Activated CD4-positive, alpha-beta T cell treated with anti-CD3 and anti-CD28 coated beads for 36 hours (primary cell): ENCODE measurements at regions not wholly inside any gene's neighbourhood (a gene's known extent, or its start where the extent isn't known, plus 50 kb on each side); places are given as distances from the start of the nearest gene placed in this dataset.

ENCODE experiments used
- ATAC-seq: fragments of 200-7000 bp; cut with Tn5 transposase; one replicate; pipeline ENCODE4 v1.10.0; 2021; ENCODE audit warnings: mild to moderate bottlenecking, moderate library complexity
- CTCF ChIA-PET: fragments of 350-600 bp; sonication (Branson Sonifier 250); formaldehyde crosslinking; loops from one replicate; lab custom pipeline; 2021; ENCODE audit warnings: antibody characterized with exemption; lab: Charles Lee
- POLR2A ChIA-PET: fragments of 350-600 bp; sonication (Branson Sonifier 250); formaldehyde crosslinking; loops from one replicate; lab custom pipeline; 2021; ENCODE audit warnings: antibody characterized with exemption, inconsistent platforms; lab: Charles Lee
- DNase-seq: peaks from one replicate; pipeline ENCODE4 v3.0.0-alpha.2; 2020
- H3K27ac Mint-ChIP-seq: one replicate; pipeline ENCODE4 v1.8.0; 2021; ENCODE audit warnings: mixed read lengths
- H3K27me3 Mint-ChIP-seq: one replicate; pipeline ENCODE4 v1.8.0; 2021; ENCODE audit warnings: mixed read lengths
- H3K36me3 Mint-ChIP-seq: one replicate; pipeline ENCODE4 v1.8.0; 2021; ENCODE audit warnings: low read depth, mixed read lengths
- H3K4me1 Mint-ChIP-seq: one replicate; pipeline ENCODE4 v1.8.0; 2021; ENCODE audit warnings: mixed read lengths
- H3K4me3 Mint-ChIP-seq: one replicate; pipeline ENCODE4 v1.8.0; 2021; ENCODE audit warnings: mild to moderate bottlenecking, moderate library complexity, mixed read lengths
- H3K9me3 Mint-ChIP-seq: one replicate; pipeline ENCODE4 v1.8.0; 2021; ENCODE audit warnings: low read depth, mixed read lengths
- intact Hi-C, 2 experiments: fragments of 100-400 bp; cut with DNase I in 1 of 2; cut with micrococcal nuclease in 1 of 2; formaldehyde crosslinking; loops; one replicate each; pipeline versions ENCODE4 v1.14.2 to v1.15.1; 2022 to 2024; cut with DNase I, micrococcal nuclease

DNA sequence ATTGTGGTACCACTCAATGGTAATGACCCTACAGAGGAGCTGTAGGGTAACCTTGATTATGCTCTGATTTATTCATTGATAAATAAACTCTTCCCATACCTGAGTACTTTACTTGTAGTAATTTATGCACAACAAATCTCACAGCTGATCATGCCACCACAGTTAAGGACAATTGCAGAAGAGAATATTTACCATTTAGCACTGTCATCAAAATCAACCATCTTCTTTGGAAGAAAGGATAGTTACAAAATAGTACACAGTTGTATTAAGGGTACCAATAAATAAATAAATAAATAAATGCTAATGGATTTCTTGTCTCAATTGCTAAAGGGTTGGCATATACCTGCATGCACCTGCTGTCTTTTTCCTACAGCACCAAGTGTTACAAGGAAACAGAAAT lies 97.6 kb upstream of the PDE1C start:
- ATAC-seq (no peak), DNase-seq (no peak)
- Mint-ChIP-seq H3K4me1 (no peaks in the 10 kb centered on the region), H3K27ac (no peak overlapping the region), H3K27me3 (no peaks in the 10 kb centered on the region), H3K9me3 (no peaks in the 10 kb centered on the region), H3K36me3 (no peaks in the 10 kb centered on the region), H3K4me3 (no peak overlapping the region)
- CTCF ChIA-PET, result no interaction called here
- POLR2A ChIA-PET, result no interaction called here
- intact Hi-C loops, result no loop called here

DNA sequence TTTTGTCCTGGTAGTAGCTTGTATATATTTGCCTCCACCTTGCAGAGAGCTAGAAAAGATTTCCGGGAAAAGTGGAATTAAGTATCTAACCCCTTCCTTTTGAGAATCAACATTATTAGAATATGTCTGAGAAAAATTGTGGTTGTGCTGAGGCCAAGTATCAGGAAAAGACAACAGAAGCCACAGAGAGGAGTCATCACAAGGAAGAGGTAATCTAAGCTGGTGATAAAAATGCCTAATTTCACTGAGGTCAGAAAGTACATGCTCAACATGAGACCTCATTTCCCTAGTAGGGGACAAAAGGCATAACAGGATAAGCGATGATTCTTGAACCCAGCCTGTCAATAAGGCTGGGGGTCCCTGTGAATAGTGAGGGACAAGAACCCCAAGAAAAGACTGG lies 97.0 kb upstream of the PDE1C start:
- DNase-seq (no peak), ATAC-seq (no peak)
- ChIA-PET CTCF (interaction anchor here (1.8 kb wide), 1 partner anchor 19 kb away, joined by 3 read pairs; no protein-coding TSS in a partner anchor), POLR2A (no interaction called here)
- Mint-ChIP-seq H3K36me3 (no peaks in the 10 kb centered on the region), H3K4me3 (no peak overlapping the region), H3K4me1 (no peaks in the 10 kb centered on the region), H3K9me3 (no peaks in the 10 kb centered on the region), H3K27ac (no peak overlapping the region), H3K27me3 (no peaks in the 10 kb centered on the region)
- intact Hi-C loops, result no loop called here

DNA sequence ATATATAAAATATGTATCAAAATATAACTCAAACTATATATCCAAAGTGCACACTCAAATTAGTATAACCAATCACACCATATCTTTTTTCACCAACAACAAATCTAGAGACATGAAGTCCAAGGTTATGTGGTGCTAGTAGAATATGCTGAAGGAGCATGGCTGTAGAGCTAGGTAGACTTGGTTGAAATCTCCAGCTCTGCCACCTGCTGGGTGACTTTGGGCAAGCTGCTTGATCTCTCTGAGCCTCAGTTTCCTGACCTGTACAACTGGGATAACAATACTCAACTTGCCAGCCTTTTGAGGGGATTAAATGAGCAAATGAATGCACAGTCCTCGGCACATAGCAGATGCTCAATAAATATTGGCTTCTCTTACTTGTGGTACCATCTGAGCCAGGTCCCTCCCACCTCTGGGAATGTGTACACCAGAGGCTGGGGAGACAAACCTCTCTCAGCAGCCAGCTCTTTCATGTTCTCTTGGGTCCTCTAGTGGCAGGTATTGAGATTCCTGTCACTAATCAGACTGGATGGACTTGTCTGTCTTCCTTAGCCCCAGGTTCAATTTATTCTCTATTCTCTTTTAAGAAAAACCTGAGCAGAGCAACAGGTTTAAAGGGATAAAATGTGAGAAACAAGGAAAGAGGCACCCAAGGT lies 94.3 kb upstream of the PDE1C start:
- ChIA-PET CTCF (interaction anchor here (0.6 kb wide), 1 partner anchor 178 kb away, joined by 3 read pairs; no protein-coding TSS in a partner anchor), POLR2A (no interaction called here)
- ATAC-seq (no peak), DNase-seq (no peak)
- Mint-ChIP-seq H3K27me3 (no peaks in the 10 kb centered on the region), H3K4me1 (no peaks in the 10 kb centered on the region), H3K27ac (no peak overlapping the region), H3K4me3 (no peak overlapping the region), H3K9me3 (no peaks in the 10 kb centered on the region), H3K36me3 (no peaks in the 10 kb centered on the region)
- intact Hi-C loops, result loop anchor here in 1 of 2 experiments (5.0 kb wide), 1 partner anchor 1653 kb away; no protein-coding TSS in a partner anchor

DNA sequence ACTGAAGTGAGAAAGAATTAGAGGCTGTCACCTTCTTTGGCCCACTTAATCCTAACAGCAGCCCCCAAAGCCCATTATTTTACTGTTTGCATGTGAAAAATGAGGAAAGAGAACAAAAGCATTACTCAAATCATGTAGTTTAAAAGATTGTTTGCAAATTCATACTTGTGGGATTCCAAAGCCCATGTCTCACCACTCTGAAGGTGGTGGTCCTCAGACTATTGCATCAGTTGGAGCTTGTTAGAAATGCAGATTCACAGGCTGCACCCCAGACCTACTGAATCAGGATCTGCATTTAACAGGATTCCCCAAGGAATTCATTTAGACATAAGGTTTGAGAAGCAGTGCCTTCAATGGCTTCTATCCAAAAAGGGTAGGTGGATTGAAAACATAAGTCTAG lies 93.7 kb upstream of the PDE1C start:
- Mint-ChIP-seq H3K9me3 (no peaks in the 10 kb centered on the region), H3K4me3 (no peak overlapping the region), H3K36me3 (no peaks in the 10 kb centered on the region), H3K27ac (no peak overlapping the region), H3K4me1 (no peaks in the 10 kb centered on the region), H3K27me3 (no peaks in the 10 kb centered on the region)
- ATAC-seq (no peak), DNase-seq (no peak)
- ChIA-PET CTCF (interaction anchor here (0.6 kb wide), 1 partner anchor 178 kb away, joined by 3 read pairs; no protein-coding TSS in a partner anchor), POLR2A (no interaction called here)
- intact Hi-C loops, result loop anchor here in 1 of 2 experiments (5.0 kb wide), 1 partner anchor 1653 kb away; no protein-coding TSS in a partner anchor

DNA sequence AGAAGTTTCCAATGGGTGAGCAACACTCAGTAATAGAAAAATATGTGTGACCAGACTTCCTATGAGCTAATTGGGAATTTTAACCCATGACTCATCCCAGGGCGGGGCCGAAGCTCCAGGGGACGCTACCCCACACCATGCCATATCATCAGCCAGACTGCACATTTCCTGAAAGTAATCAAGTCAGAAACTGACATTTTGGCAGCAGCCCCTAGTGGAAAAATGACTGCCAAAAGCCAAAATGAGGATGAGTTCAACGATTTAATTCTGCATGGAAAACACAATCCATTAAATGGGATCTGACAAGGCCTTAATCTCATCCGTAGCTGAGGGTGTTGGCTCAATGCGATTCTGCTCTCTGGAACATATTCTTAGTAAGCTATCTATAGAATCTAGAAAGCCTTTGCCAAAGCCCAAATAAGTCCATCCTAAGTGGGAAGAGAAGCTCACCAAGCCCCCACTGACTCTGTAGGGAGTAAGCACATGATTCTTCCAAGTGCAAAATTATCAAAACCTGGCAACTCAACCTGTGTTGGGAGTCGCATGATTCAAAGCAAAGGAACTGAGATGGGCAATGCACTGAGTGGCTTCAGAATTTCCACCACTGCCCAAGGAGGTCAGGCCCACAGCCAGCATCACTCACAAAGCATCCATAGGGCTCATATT lies 93.1 kb upstream of the PDE1C start:
- ChIA-PET POLR2A (no interaction called here), CTCF (no interaction called here)
- no peaks in the 10 kb centered on the region for H3K9me3 Mint-ChIP-seq
- ATAC-seq (no peak), DNase-seq (no peak)
- H3K27ac Mint-ChIP-seq, result no peak overlapping the region
- H3K36me3 Mint-ChIP-seq, result no peaks in the 10 kb centered on the region
- H3K4me3 Mint-ChIP-seq, result no peak overlapping the region
- no peaks in the 10 kb centered on the region for H3K4me1 Mint-ChIP-seq
- intact Hi-C loops, result loop anchor here in 1 of 2 experiments (5.0 kb wide), 1 partner anchor 1654 kb away; no protein-coding TSS in a partner anchor
- no peaks in the 10 kb centered on the region for H3K27me3 Mint-ChIP-seq

DNA sequence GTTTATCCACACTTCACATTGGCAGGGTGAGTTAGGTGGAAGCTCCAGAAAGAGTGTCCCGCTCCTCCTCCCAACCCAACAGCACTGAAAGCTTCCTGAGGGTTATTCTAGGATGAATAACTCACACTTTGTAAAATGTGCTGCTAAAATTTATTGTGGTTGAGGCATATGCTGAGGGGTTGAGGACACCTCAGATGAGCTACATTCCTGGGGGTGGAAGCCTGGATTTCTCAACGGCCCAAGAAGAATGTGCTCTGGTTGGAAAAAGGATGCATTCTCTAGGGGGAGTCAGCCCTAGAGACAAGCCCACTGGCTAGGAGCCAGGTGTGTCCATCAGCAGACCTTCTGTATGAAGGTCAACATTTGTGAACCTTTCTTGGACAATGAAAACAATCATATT lies 91.5 kb upstream of the PDE1C start:
- H3K27ac Mint-ChIP-seq, result no peak overlapping the region
- H3K4me3 Mint-ChIP-seq, result no peak overlapping the region
- no peaks in the 10 kb centered on the region for H3K4me1 Mint-ChIP-seq
- H3K36me3 Mint-ChIP-seq, result no peaks in the 10 kb centered on the region
- intact Hi-C loops, result loop anchor here in 1 of 2 experiments (5.0 kb wide), 1 partner anchor 1656 kb away; no protein-coding TSS in a partner anchor
- ChIA-PET POLR2A (no interaction called here), CTCF (no interaction called here)
- H3K27me3 Mint-ChIP-seq, result no peaks in the 10 kb centered on the region
- H3K9me3 Mint-ChIP-seq, result no peaks in the 10 kb centered on the region
- ATAC-seq, result no peak
- no peak for DNase-seq

DNA sequence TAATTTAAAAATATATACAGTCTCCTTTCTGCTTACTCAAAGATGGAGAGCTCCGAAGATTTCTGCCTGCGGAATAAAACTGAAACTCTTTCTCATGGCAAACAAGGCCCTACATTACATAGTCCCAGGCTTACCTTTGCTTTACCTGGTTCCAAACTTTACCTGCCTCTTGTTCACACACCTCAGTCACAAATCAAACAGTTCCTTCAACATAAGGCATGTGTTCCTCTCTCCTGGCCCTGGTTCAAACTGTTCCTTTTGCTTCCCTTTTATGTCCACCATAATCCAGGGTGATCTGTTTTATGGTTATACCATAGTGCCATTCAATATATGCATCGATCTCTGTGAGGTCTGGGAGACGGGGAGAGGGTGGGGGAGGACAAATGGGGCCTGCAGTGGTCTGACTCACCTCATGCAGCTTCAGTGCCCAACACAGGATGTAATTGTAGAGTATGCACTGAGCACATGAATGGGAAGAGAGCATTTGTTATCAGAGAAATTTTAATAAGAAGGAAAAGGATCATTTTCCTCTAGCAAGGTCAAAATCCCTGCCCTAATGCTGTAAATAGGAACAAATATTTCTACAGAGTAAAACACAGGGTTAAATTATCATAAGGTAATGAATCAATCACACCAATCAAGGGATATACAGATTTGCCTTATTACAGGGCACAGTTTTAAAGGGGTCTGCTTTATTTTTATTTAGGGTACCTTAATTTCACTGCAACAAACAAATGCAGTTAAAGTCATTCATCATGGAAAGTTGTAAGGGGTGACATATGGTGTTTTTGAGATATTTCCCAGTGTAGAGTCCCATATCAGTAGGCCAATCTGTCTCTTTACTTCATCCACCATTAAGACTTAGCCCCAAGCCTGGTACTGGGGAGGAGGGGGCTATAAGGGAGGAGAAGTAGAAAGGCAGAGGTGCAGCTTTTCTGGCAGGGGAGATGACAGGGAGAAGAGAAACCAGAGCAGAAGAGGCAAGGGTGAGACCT lies 88.8 kb upstream of the PDE1C start:
- CTCF ChIA-PET, result interaction anchor here (0.6 kb wide), 2 partner anchors 237 to 426 kb away, joined by 3 read pairs; no protein-coding TSS in a partner anchor
- ATAC-seq (no peak), DNase-seq (no peak)
- intact Hi-C loops, result no loop called here
- peaks cover 2% of the 10 kb centered on the region for H3K27me3 Mint-ChIP-seq
- no peaks in the 10 kb centered on the region for H3K4me1 Mint-ChIP-seq
- POLR2A ChIA-PET, result no interaction called here
- H3K9me3 Mint-ChIP-seq, result no peaks in the 10 kb centered on the region
- no peaks in the 10 kb centered on the region for H3K36me3 Mint-ChIP-seq
- H3K27ac Mint-ChIP-seq, result no peak overlapping the region
- H3K4me3 Mint-ChIP-seq, result no peak overlapping the region

DNA sequence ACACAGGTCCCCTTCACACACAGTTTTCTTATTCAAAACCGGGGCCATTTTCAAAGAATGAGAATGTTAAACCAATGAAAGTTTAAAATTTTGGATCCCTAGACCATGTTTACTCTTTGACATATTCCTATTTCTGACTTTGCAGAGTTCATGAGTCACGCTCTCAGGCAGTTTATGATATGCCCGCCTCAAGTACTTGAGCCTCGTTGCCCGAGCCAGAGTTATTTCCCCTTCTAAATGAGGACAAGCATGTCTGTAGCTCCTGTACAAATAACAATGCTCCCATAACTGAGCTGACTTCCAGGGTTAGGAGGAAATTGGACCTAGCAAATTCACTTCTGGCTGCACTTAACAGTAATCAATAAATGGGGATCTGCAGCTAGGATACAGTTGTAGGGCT lies 87.9 kb upstream of the PDE1C start:
- H3K4me3 Mint-ChIP-seq, result no peak overlapping the region
- no peak for ATAC-seq
- no peaks in the 10 kb centered on the region for H3K4me1 Mint-ChIP-seq
- H3K27ac Mint-ChIP-seq, result no peak overlapping the region
- peaks cover 2% of the 10 kb centered on the region for H3K27me3 Mint-ChIP-seq
- ChIA-PET CTCF (no interaction called here), POLR2A (no interaction called here)
- H3K36me3 Mint-ChIP-seq, result no peaks in the 10 kb centered on the region
- intact Hi-C loops, result no loop called here
- no peaks in the 10 kb centered on the region for H3K9me3 Mint-ChIP-seq
- no peak for DNase-seq

DNA sequence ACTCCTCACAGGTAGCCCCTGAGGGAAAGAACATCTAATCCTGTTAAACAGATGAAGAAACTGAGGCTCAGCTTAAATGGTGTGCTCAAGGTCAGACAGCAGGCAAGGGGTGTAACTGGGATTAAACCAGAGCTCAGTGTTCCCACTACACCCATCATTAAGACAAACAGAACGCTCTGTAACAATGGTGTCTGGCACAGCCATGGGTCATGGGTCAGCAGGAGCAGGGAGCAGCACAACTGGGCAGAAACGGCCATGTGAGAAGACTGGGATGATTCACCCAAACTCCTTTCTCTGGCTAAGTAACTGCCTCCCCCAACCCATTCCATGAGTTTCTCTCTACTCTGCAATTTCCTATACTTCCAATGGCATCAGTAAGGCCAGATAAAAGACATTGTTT lies 85.5 kb upstream of the PDE1C start:
- no peaks in the 10 kb centered on the region for H3K9me3 Mint-ChIP-seq
- H3K27me3 Mint-ChIP-seq, result peaks cover 2% of the 10 kb centered on the region

DNA sequence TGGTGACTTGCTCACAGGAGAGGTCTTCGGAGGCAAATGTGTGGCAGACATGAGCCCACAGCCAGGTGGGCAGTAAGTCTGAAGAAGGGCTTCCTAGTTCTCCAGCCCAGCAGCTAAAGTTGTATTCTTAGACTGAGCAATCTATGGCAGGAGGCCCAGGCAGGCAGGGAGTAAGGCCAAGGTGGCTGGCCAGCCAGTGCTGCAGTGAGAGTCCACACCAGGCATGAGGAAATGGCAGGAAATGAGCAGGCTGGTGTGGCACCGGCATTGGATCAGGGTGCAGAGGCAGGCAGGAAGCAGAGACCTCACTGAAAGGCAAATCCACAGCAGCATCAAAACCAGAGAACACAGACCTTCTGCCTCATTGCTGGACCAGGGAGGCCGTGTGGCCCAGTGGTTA lies 84.6 kb upstream of the PDE1C start:
- ChIA-PET POLR2A (no interaction called here), CTCF (no interaction called here)
- Mint-ChIP-seq H3K27ac (no peak overlapping the region), H3K27me3 (peaks cover 2% of the 10 kb centered on the region), H3K9me3 (no peaks in the 10 kb centered on the region), H3K36me3 (no peaks in the 10 kb centered on the region), H3K4me1 (no peaks in the 10 kb centered on the region), H3K4me3 (no peak overlapping the region)
- intact Hi-C loops, result no loop called here
- no peak for DNase-seq
- no peak for ATAC-seq

More for the DNA sequence above, 85.5 kb upstream of the PDE1C start:
- ATAC-seq (no peak), DNase-seq (no peak)
- Mint-ChIP-seq H3K27ac (no peak overlapping the region), H3K4me1 (no peaks in the 10 kb centered on the region), H3K36me3 (no peaks in the 10 kb centered on the region), H3K4me3 (no peak overlapping the region)
- CTCF ChIA-PET, result no interaction called here
- POLR2A ChIA-PET, result no interaction called here
- intact Hi-C loops, result no loop called here

DNA sequence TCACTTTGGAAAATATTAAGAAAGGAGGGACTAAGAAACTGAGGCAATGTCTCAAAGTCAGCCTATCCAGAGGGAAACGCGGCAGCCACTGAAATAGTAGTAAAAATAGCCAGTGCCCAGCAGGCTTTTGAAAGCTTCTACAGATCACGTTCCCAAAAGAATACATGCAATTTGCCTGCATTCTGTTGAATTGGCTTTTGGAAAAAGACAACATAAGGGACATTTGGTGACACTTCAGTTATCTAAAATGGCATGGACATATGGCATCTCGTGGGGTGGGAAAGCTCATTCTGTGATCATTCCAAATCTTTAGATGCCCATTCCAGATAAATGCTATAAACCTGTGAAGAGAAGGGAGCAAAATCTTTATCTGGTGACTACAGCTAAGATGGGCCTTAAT lies 82.8 kb upstream of the PDE1C start:
- Mint-ChIP-seq H3K27ac (no peak overlapping the region), H3K27me3 (peaks cover 2% of the 10 kb centered on the region), H3K9me3 (peaks cover under 1% of the 10 kb centered on the region), H3K4me1 (no peaks in the 10 kb centered on the region), H3K4me3 (no peak overlapping the region), H3K36me3 (no peaks in the 10 kb centered on the region)
- POLR2A ChIA-PET, result no interaction called here
- CTCF ChIA-PET, result interaction anchor here (0.7 kb wide), 1 partner anchor 84 kb away, joined by 3 read pairs; no protein-coding TSS in a partner anchor
- intact Hi-C loops, result no loop called here
- ATAC-seq, result no peak
- DNase-seq, result no peak
